ENCODE measurements at regions not wholly inside any gene's neighbourhood (a gene's known extent, or its start where the extent isn't known, plus 50 kb on each side); places are given as distances from the start of the nearest gene placed in this dataset.
"Not testable (repeated sequence)": the region's sequence is repeated elsewhere in the genome, so short reads cannot be mapped to it uniquely, and the experiment has no call there.

GRCh38 chr10:80946957-80947726 lies 409.4 kb downstream of the SH2D4B start:
- DNase-seq (ENCODE audit: low spot score) = no peak

GRCh38 chr10:80949785-80950184 lies 412.1 kb downstream of the SH2D4B start:
- no peak for DNase-seq (ENCODE audit: low spot score)

- DNase-seq (ENCODE audit: low spot score) = no peak
These were observed 414.7 kb downstream of the SH2D4B start for GRCh38 chr10:80952436-80952835.

- DNase-seq (ENCODE audit: low spot score) = no peak
These were observed 419.5 kb downstream of the SH2D4B start for GRCh38 chr10:80957161-80957560.

GRCh38 chr10:80964179-80964578 lies 426.5 kb downstream of the SH2D4B start:
- no peak for DNase-seq (ENCODE audit: low spot score)

- no peak for DNase-seq (ENCODE audit: low spot score)
These were observed 427.4 kb downstream of the SH2D4B start for GRCh38 chr10:80964955-80965614.

GRCh38 chr10:80966326-80966986 lies 428.8 kb downstream of the SH2D4B start:
- no peak for DNase-seq (ENCODE audit: low spot score)

- not testable (repeated sequence) for DNase-seq (ENCODE audit: low spot score)
These were observed 429.7 kb downstream of the SH2D4B start for GRCh38 chr10:80967357-80967756.

- no peak for DNase-seq (ENCODE audit: low spot score)
These were observed 431.2 kb downstream of the SH2D4B start for GRCh38 chr10:80968903-80969302.

GRCh38 chr10:80971461-80971860 lies 433.8 kb downstream of the SH2D4B start:
- DNase-seq (ENCODE audit: low spot score) = no peak

GRCh38 chr10:80976658-80977057 lies 439.0 kb downstream of the SH2D4B start:
- DNase-seq (ENCODE audit: low spot score) = no peak

- no peak for DNase-seq (ENCODE audit: low spot score)
These were observed 447.4 kb downstream of the SH2D4B start for GRCh38 chr10:80985102-80985501.

GRCh38 chr10:80986596-80986995 lies 448.9 kb downstream of the SH2D4B start:
- DNase-seq (ENCODE audit: low spot score) = no peak

- no peak for DNase-seq (ENCODE audit: low spot score)
These were observed 451.1 kb downstream of the SH2D4B start for GRCh38 chr10:80988755-80989154.

- DNase-seq (ENCODE audit: low spot score) = no peak
These were observed 459.0 kb downstream of the SH2D4B start for GRCh38 chr10:80996615-80997193.

GRCh38 chr10:81000781-81001180 lies 463.1 kb downstream of the SH2D4B start:
- DNase-seq (ENCODE audit: low spot score) = no peak

GRCh38 chr10:81002382-81002781 lies 464.7 kb downstream of the SH2D4B start:
- no peak for DNase-seq (ENCODE audit: low spot score)

GRCh38 chr10:81007872-81008271 lies 470.2 kb downstream of the SH2D4B start:
- DNase-seq (ENCODE audit: low spot score) = no peak

GRCh38 chr10:81008726-81009125 lies 471.0 kb downstream of the SH2D4B start:
- DNase-seq (ENCODE audit: low spot score) = no peak

GRCh38 chr10:81009296-81009695 lies 471.6 kb downstream of the SH2D4B start:
- DNase-seq (ENCODE audit: low spot score) = no peak

- DNase-seq (ENCODE audit: low spot score) = no peak
These were observed 476.1 kb downstream of the SH2D4B start for GRCh38 chr10:81013771-81014170.

- peak; percentile 52 for DNase-seq (ENCODE audit: low spot score)
These were observed 481.6 kb downstream of the SH2D4B start for GRCh38 chr10:81019029-81019890.

Data from SW480 (cell line).